HEK293T (cell line): ENCODE measurements at regions not wholly inside any gene's neighbourhood (a gene's known extent, or its start where the extent isn't known, plus 50 kb on each side); places are given as distances from the start of the nearest gene placed in this dataset.

Experiments used
- ARNT ChIP-seq: fragments of 450-650 bp; IDR thresholded peaks from 2 replicates; pipeline ENCODE4 v1.6.1; 2017; ENCODE audit warnings: mild to moderate bottlenecking
- BHLHE40 ChIP-seq: fragments of 450-650 bp; IDR thresholded peaks from 2 replicates; pipeline ENCODE4 v1.6.1; 2016; ENCODE audit warnings: mild to moderate bottlenecking, moderate library complexity, borderline replicate concordance
- ELF4 ChIP-seq: fragments of 450-650 bp; IDR thresholded peaks from 2 replicates; pipeline ENCODE4 v1.6.1; 2017; ENCODE audit warnings: antibody characterized with exemption
- FOXA1 ChIP-seq: fragments of 450-650 bp; IDR thresholded peaks from 2 replicates; pipeline ENCODE4 v1.6.1; 2016; ENCODE audit warnings: mild to moderate bottlenecking
- FOXK2 ChIP-seq: fragments of 450-650 bp; IDR thresholded peaks from 2 replicates; pipeline ENCODE4 v1.6.1; 2016; ENCODE audit warnings: mild to moderate bottlenecking
- FOXM1 ChIP-seq: fragments of 450-650 bp; IDR thresholded peaks from 2 replicates; pipeline ENCODE4 v1.6.1; 2017; ENCODE audit warnings: mild to moderate bottlenecking, borderline replicate concordance
- LEF1 ChIP-seq: fragments of 450-650 bp; IDR thresholded peaks from 2 replicates; pipeline ENCODE4 v1.6.1; 2017; ENCODE audit warnings: mild to moderate bottlenecking, borderline replicate concordance
- NFRKB ChIP-seq: fragments of 450-650 bp; IDR thresholded peaks from 2 replicates; pipeline ENCODE4 v1.6.1; 2016; ENCODE audit warnings: mild to moderate bottlenecking, moderate library complexity
- SP1 ChIP-seq: fragments of 450-650 bp; IDR thresholded peaks from 2 replicates; pipeline ENCODE4 v1.6.1; 2017
- SUZ12 ChIP-seq: fragments of 450-650 bp; IDR thresholded peaks from 2 replicates; pipeline ENCODE4 v1.6.1; 2016; ENCODE audit warnings: mild to moderate bottlenecking
- TARDBP ChIP-seq: fragments of 450-650 bp; IDR thresholded peaks from 2 replicates; pipeline ENCODE4 v1.6.1; 2016
- ZNF384 ChIP-seq: fragments of 450-650 bp; IDR thresholded peaks from 2 replicates; pipeline ENCODE4 v1.6.1; 2016

DNA sequence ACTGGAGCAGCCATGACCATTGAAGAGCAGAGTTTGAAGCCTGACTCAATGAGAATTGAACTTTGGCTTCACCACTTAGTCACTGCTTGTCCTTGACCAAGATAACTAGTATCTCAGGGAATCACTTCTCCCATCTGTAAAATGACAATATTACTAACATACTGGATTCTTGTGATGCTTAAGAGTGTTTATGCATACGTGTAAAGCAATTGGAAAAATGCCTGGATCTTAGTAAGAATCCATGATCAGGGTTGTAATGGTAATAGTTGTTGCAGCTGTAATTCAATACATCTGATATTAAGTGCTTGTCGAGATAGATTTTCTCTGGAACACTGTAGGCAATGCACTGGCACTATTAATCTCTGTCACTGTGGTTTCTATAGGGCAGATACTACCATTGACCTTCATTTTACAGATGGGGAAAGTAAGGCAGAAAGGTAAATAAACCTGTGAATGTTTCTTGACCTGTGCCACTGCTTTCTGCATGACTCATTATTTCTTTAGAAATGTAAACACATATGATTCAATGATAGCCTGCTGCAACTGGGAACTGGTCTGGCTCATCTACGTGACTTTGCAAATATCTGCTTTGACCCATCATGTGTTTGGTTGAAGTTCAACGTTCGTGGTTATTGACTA lies 662.5 kb downstream of the PLA2G4A start:
- no peak for TF ChIP-seq LEF1
- no peak for TF ChIP-seq ELF4
- no peak for TF ChIP-seq FOXM1
- TF ChIP-seq NFRKB: no peak
- TF ChIP-seq SP1: no peak
- no peak for TF ChIP-seq BHLHE40
- no peak for TF ChIP-seq FOXK2
- TF ChIP-seq SUZ12: no peak
- TF ChIP-seq FOXA1: no peak
- no peak for TF ChIP-seq ZNF384
- TF ChIP-seq ARNT: no peak
- TF ChIP-seq TARDBP: no peak
